Keratinocyte (primary cell): ENCODE measurements at regions not wholly inside any gene's neighbourhood (a gene's known extent, or its start where the extent isn't known, plus 50 kb on each side); places are given as distances from the start of the nearest gene placed in this dataset.

Experiments
- DNase-seq: peaks from one replicate; pipeline ENCODE4 v3.0.0-alpha.2; 2011; ENCODE audit warnings: low read depth, missing footprints, low spot score
- FAIRE-seq: peaks from 2 replicates; lab custom pipeline; 2011; peaks lifted over from hg19 to GRCh38; lab: Jason Lieb, UNC
- H2AFZ ChIP-seq: 2 replicates; pipeline ENCODE4 v1.6.0; 2012; ENCODE audit warnings: low read length, control low read depth, inconsistent platforms; ENCODE audit not compliant: control insufficient read depth
- H3K27ac ChIP-seq: 2 replicates; pipeline ENCODE4 v1.5.1; 2011; ENCODE audit warnings: low read length; ENCODE audit not compliant: control insufficient read depth, insufficient read depth
- H3K27me3 ChIP-seq: 3 replicates; pipeline ENCODE4 v1.6.0; 2011; ENCODE audit warnings: low read length; ENCODE audit not compliant: control insufficient read depth, insufficient read depth; ENCODE audit errors: extremely low read depth
- H3K36me3 ChIP-seq, 2 experiments: 2 replicates in 1 of 2; 3 replicates in 1 of 2; pipeline ENCODE4 v1.5.1; 2011; ENCODE audit warnings: low read length in 2 of 2, mild to moderate bottlenecking in 1 of 2; ENCODE audit not compliant: control insufficient read depth in 2 of 2, insufficient read depth in 2 of 2; ENCODE audit errors: extremely low read depth in 1 of 2
- H3K4me1 ChIP-seq: 3 replicates; pipeline ENCODE4 v1.5.1; 2011; ENCODE audit warnings: low read length; ENCODE audit not compliant: control insufficient read depth, insufficient read depth; ENCODE audit errors: extremely low read depth
- H3K4me2 ChIP-seq: 3 replicates; pipeline ENCODE4 v1.6.0; 2011; ENCODE audit warnings: low read depth, low read length; ENCODE audit not compliant: control insufficient read depth, insufficient read depth; ENCODE audit errors: extremely low read depth
- H3K4me3 ChIP-seq, 3 experiments: fragments of 200-600 bp in 1 of 3; sonication (generic) in 1 of 3; 2 replicates in 2 of 3; 3 replicates in 1 of 3; pipeline ENCODE4 v1.5.1; 2011 to 2016; ENCODE audit warnings: low read length in 3 of 3, mild to moderate bottlenecking in 3 of 3, control low read depth in 2 of 3, inconsistent platforms in 1 of 3, low read depth in 1 of 3, mixed read lengths in 1 of 3, mixed run types in 1 of 3, moderate library complexity in 1 of 3; ENCODE audit not compliant: control insufficient read depth in 2 of 3, insufficient read depth in 2 of 3; ENCODE audit errors: extremely low read depth in 1 of 3
- H3K79me2 ChIP-seq: 2 replicates; pipeline ENCODE4 v1.6.0; 2012; ENCODE audit warnings: low read length; ENCODE audit not compliant: control insufficient read depth, insufficient read depth
- H3K9ac ChIP-seq: 3 replicates; pipeline ENCODE4 v1.6.0; 2011; ENCODE audit warnings: low read length; ENCODE audit not compliant: control insufficient read depth, insufficient read depth; ENCODE audit errors: extremely low read depth
- H3K9me1 ChIP-seq: 3 replicates; pipeline ENCODE4 v1.6.0; 2011; ENCODE audit warnings: low read length; ENCODE audit not compliant: control insufficient read depth, insufficient read depth; ENCODE audit errors: extremely low read depth
- H3K9me3 ChIP-seq: 2 replicates; pipeline ENCODE4 v1.5.1; 2012; ENCODE audit warnings: low read depth, low read length; ENCODE audit not compliant: control insufficient read depth
- H4K20me1 ChIP-seq: 3 replicates; pipeline ENCODE4 v1.6.0; 2011; ENCODE audit warnings: low read length; ENCODE audit not compliant: control insufficient read depth, insufficient read depth; ENCODE audit errors: extremely low read depth
- EZH2 ChIP-seq: IDR thresholded peaks from one replicate; pipeline ENCODE4 v1.6.1; 2012; ENCODE audit warnings: inconsistent platforms, mild to moderate bottlenecking, low read length, moderate library complexity
- dilution Hi-C: fragments of 300-500 bp; cut with MboI; formaldehyde crosslinking; loops from one replicate; pipeline ENCODE4 v1.7.0; 2020; ENCODE audit warnings: low sequenced_read_pairs; ENCODE audit not compliant: extremely low pct_ligation_motif_present
- TF ChIP-seq, protein P1 (sequence below), 3 experiments: IDR thresholded peaks in 1 of 3; conservative IDR thresholded peaks in 1 of 3; optimal IDR thresholded peaks in 1 of 3; 2 replicates in 2 of 3; 3 replicates in 1 of 3; pipeline versions ENCODE3 to v1.5.1; 2011; ENCODE audit warnings: low read length in 3 of 3, mild to moderate bottlenecking in 3 of 3, moderate library complexity in 2 of 3, control low read depth in 1 of 3, inconsistent platforms in 1 of 3; ENCODE audit not compliant: insufficient read depth in 2 of 3; ENCODE audit errors: extremely low read depth in 1 of 3

DNA sequence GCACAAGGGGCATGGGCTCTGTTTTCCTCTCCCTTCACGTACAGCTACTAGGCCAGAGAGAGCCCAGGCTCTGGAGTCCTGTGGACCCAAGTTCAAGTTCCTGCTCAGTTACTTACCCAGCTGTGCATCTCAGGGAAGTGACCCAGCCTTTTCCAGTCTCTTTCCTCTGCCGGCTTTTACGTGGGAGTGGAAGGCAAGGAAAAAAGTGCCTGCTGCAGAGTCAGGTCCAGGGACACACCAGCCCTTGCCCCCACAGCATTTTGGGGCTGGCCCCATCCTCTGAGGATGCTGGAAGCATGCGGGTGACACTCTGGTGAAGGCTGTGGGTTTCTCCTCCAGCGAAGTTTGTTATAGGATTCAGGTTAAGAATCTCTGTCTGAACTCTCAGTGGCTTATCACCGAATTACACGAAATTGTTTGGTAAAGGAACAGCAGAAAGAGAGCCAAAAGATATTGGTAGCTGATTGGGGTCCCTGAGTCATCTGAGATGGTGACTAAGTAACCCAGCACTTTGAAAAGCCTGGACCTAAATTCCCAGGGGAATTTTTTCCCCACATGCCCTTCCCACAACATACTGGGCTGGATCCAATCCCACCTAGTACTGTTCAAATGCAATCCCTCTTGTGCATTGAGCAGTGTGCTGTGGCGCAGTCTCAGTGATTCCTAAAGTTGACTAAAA lies 424.3 kb downstream of the RPS24 start:
- DNase-seq (no peak), FAIRE-seq (no peak)
- Histone ChIP-seq H3K36me3 (no peaks in the 10 kb centered on the region), H3K4me1 (no peaks in the 10 kb centered on the region), H3K4me3 (no peak overlapping the region), H3K27me3 (peaks cover 4% of the 10 kb centered on the region), H3K27ac (no peak overlapping the region), H3K9me1 (no peaks in the 10 kb centered on the region), H3K9ac (no peak overlapping the region), H4K20me1 (no peaks in the 10 kb centered on the region), H3K9me3 (no peaks in the 10 kb centered on the region), H2AFZ (no peak overlapping the region), H3K79me2 (no peaks in the 10 kb centered on the region), H3K4me2 (no peak overlapping the region)
- no peak for TF ChIP-seq EZH2
- TF ChIP-seq, protein P1, sequence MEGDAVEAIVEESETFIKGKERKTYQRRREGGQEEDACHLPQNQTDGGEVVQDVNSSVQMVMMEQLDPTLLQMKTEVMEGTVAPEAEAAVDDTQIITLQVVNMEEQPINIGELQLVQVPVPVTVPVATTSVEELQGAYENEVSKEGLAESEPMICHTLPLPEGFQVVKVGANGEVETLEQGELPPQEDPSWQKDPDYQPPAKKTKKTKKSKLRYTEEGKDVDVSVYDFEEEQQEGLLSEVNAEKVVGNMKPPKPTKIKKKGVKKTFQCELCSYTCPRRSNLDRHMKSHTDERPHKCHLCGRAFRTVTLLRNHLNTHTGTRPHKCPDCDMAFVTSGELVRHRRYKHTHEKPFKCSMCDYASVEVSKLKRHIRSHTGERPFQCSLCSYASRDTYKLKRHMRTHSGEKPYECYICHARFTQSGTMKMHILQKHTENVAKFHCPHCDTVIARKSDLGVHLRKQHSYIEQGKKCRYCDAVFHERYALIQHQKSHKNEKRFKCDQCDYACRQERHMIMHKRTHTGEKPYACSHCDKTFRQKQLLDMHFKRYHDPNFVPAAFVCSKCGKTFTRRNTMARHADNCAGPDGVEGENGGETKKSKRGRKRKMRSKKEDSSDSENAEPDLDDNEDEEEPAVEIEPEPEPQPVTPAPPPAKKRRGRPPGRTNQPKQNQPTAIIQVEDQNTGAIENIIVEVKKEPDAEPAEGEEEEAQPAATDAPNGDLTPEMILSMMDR (optimal IDR thresholded peaks at IDR 0.05 in 1 of 3, IDR thresholded peaks at IDR 0.05 in 1 of 3, conservative IDR thresholded peaks at IDR 0.05 in 1 of 3; ENCODE audit: extremely low read depth in 1 of 3, insufficient read depth in 2 of 3, low read length in 3 of 3) = no peak
- dilution Hi-C loops = no loop called here

DNA sequence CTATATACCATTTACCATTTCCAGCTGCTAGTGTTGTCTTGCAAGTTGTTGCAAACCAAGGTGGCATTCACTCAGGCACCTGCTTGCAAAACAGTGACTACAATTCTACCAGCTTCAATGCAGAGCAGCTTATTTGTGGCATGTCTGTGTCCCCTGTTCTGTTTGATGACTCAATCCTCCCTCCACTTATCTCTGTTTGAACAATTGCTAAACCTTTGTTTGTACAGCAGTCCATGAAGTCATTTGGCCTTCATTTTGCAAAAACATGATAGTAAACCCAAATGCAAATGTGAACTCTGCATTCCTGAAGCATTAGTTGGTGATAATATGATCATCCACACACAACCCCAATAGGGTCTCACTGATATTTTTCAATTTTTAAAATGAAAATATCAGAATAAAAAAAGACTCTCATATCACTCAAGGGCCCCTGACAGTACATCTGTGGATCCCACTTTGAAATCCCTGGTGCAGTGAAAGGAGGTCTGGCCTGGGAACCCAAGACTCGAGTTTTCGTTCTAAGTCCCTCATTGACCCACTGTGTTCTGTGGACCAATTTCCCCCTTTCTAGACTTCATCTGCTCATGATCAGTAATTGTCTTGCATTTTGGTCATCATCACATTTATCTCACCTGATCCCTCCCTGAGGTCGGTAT lies 425.4 kb downstream of the RPS24 start:
- Histone ChIP-seq H3K27me3 (peaks cover 2% of the 10 kb centered on the region), H3K9me1 (no peaks in the 10 kb centered on the region), H4K20me1 (no peaks in the 10 kb centered on the region), H3K4me1 (no peaks in the 10 kb centered on the region), H2AFZ (no peak overlapping the region), H3K36me3 (no peaks in the 10 kb centered on the region), H3K4me2 (no peak overlapping the region), H3K27ac (no peak overlapping the region), H3K4me3 (no peak overlapping the region), H3K79me2 (no peaks in the 10 kb centered on the region), H3K9me3 (no peaks in the 10 kb centered on the region), H3K9ac (no peak overlapping the region)
- no peak for DNase-seq
- FAIRE-seq = no peak
- TF ChIP-seq, protein P1 (optimal IDR thresholded peaks at IDR 0.05 in 1 of 3, IDR thresholded peaks at IDR 0.05 in 1 of 3, conservative IDR thresholded peaks at IDR 0.05 in 1 of 3; ENCODE audit: extremely low read depth in 1 of 3, insufficient read depth in 2 of 3, low read length in 3 of 3) = no peak
- TF ChIP-seq EZH2 = no peak
- dilution Hi-C loops = no loop called here
